AG04450 (cell line): ENCODE measurements at regions not wholly inside any gene's neighbourhood (a gene's known extent, or its start where the extent isn't known, plus 50 kb on each side); places are given as distances from the start of the nearest gene placed in this dataset.

ENCODE experiments used
- CTCF ChIA-PET: fragments of 300-600, 350-600 bp; formaldehyde crosslinking; extraction: SDS; loops from one replicate; lab custom pipeline; 2022; ENCODE audit warnings: antibody characterized with exemption, inconsistent platforms; lab: Charles Lee
- POLR2A ChIA-PET: fragments of 350-600 bp; formaldehyde crosslinking; extraction: SDS; loops from one replicate; lab custom pipeline; 2021; ENCODE audit warnings: antibody characterized with exemption, inconsistent platforms; lab: Yijun Ruan, JAX
- DNase-seq: peaks from one replicate; pipeline ENCODE4 v3.0.0-alpha.2; 2011; ENCODE audit warnings: low read depth, low spot score
- H3K27ac ChIP-seq: one replicate; pipeline ENCODE4 v1.5.1; 2012; ENCODE audit warnings: low read depth, low read length, control low read depth
- H3K27me3 ChIP-seq: one replicate; pipeline ENCODE4 v1.6.0; 2012; ENCODE audit warnings: low read length; ENCODE audit not compliant: control insufficient read depth, insufficient read depth
- H3K4me3 ChIP-seq: 2 replicates; pipeline ENCODE4 v1.5.1; 2011; ENCODE audit warnings: mild to moderate bottlenecking, low read depth, low read length, control low read depth
- H3K9me3 ChIP-seq: 2 replicates; pipeline ENCODE4 v1.5.1; 2012; ENCODE audit warnings: low read length; ENCODE audit not compliant: control insufficient read depth, insufficient read depth
- CTCF ChIP-seq: IDR thresholded peaks from 2 replicates; pipeline ENCODE4 v1.5.1; 2011; ENCODE audit warnings: low read depth, low read length, control low read depth, inconsistent platforms

- POLR2A ChIA-PET: no interaction called here
These were observed 193.6 kb upstream of the TSC22D1 start for GRCh38 chr13:44769686-44770085.

GRCh38 chr13:44768775-44769581, 192.8 kb upstream of the TSC22D1 start:
- TF ChIP-seq CTCF: no peak
- Histone ChIP-seq H3K27ac (no peak overlapping the region), H3K4me3 (no peak overlapping the region), H3K9me3 (no peaks in the 10 kb centered on the region), H3K27me3 (no peaks in the 10 kb centered on the region)
- no peak for DNase-seq
- CTCF ChIA-PET: no interaction called here
- POLR2A ChIA-PET: no interaction called here

More at GRCh38 chr13:44769686-44770085, 193.6 kb upstream of the TSC22D1 start:
- H3K4me3 ChIP-seq: no peak overlapping the region
- no peaks in the 10 kb centered on the region for H3K9me3 ChIP-seq
- no peaks in the 10 kb centered on the region for H3K27me3 ChIP-seq
- no peak for TF ChIP-seq CTCF
- no peak for DNase-seq
- no peak overlapping the region for H3K27ac ChIP-seq
- CTCF ChIA-PET: no interaction called here

GRCh38 chr13:44768239-44768638, 192.1 kb upstream of the TSC22D1 start:
- CTCF ChIA-PET: no interaction called here
- Histone ChIP-seq H3K9me3 (no peaks in the 10 kb centered on the region), H3K4me3 (no peak overlapping the region), H3K27ac (no peak overlapping the region), H3K27me3 (no peaks in the 10 kb centered on the region)
- TF ChIP-seq CTCF: no peak
- no peak for DNase-seq
- POLR2A ChIA-PET: no interaction called here

GRCh38 chr13:44765001-44765471, 188.9 kb upstream of the TSC22D1 start:
- Histone ChIP-seq H3K4me3 (no peak overlapping the region), H3K27me3 (no peaks in the 10 kb centered on the region), H3K9me3 (no peaks in the 10 kb centered on the region), H3K27ac (no peak overlapping the region)
- POLR2A ChIA-PET: no interaction called here
- CTCF ChIA-PET: no interaction called here
- DNase-seq: no peak
- no peak for TF ChIP-seq CTCF

GRCh38 chr13:44764302-44764692, 188.2 kb upstream of the TSC22D1 start:
- no peak for DNase-seq
- ChIA-PET CTCF (no interaction called here), POLR2A (no interaction called here)
- Histone ChIP-seq H3K27ac (no peak overlapping the region), H3K4me3 (no peak overlapping the region), H3K9me3 (no peaks in the 10 kb centered on the region), H3K27me3 (no peaks in the 10 kb centered on the region)
- TF ChIP-seq CTCF: no peak
